NCI-H187 treated with DMSO at 0.1 percent for 48 hours (cell line): ENCODE measurements at regions not wholly inside any gene's neighbourhood (a gene's known extent, or its start where the extent isn't known, plus 50 kb on each side); places are given as distances from the start of the nearest gene placed in this dataset.

Source experiments
- DNase-seq: peaks from one replicate; lab custom pipeline; 2025; lab: John Stamatoyannopoulos, UW

GRCh38 chr7:10122551-10123100 is 851.0 kb upstream of the PHF14 start:
- DNase-seq, result no peak

GRCh38 chr7:10128748-10129147 is 844.9 kb upstream of the PHF14 start:
- DNase-seq, result no peak

GRCh38 chr7:10138087-10138854 is 835.4 kb upstream of the PHF14 start:
- DNase-seq, result no peak

- DNase-seq, result no peak
Measured at GRCh38 chr7:10146271-10146670, 827.4 kb upstream of the PHF14 start.

DNA sequence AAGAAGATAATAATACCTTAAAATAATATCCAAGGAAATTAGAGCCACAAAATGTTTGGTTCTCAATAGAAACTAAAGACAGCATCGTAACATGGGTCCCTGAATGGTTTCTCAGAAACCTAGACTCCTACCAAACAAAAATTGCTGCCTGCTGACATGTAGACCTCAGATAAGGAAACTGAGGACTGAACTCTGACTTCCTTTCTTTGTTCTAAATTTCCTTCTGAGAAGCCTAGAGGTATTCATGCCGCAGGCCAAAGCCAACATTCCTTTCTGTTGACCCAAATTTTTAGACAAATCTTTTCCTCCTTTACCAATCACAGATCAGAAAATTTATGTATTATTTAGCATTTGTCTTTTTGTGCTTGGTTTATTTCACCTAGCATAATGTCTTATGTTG is 816.7 kb upstream of the PHF14 start:
- DNase-seq, result no peak

- no peak for DNase-seq
Measured at GRCh38 chr7:10181996-10182395, 791.7 kb upstream of the PHF14 start.

DNA sequence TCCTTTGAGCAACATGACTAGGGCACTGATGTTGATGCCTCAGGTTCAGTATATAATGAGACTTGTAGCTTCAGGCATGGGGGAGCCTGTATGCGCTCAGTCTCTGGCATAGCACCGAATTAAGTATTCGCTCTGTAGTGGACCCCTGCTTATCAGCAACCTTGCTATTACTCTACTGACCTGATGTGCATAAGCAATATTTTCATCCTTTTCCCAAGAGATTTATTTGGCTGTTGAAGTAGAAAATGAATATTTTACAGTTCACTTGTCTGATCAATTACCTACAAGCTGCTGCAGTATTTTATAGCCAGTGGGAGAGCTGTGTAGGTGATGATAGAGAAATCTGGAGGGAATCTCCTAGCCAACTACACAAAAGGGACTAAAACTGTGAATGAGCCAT is 781.6 kb upstream of the PHF14 start:
- no peak for DNase-seq

- no peak for DNase-seq
Measured at GRCh38 chr7:10205696-10206095, 768.0 kb upstream of the PHF14 start.

DNA sequence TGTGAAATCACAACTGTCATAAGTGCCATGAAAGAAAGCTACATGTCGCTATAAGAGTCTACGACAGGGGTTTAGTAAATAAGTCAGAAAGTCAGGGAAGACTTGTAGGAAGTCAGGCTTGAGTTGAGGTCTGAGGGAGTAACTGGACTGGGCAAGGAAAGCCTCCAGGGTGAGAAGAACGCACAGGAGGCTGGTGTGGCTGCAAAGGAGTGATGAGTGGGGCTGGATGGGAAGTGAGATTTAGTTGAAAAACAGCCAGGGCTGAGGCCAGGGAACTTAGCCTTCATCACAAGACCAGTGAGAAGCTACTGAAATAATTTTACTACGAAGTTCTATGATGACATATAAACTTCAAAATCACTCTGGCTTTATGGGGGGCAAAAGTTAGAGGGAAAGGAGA is 763.7 kb upstream of the PHF14 start:
- DNase-seq, result no peak

DNA sequence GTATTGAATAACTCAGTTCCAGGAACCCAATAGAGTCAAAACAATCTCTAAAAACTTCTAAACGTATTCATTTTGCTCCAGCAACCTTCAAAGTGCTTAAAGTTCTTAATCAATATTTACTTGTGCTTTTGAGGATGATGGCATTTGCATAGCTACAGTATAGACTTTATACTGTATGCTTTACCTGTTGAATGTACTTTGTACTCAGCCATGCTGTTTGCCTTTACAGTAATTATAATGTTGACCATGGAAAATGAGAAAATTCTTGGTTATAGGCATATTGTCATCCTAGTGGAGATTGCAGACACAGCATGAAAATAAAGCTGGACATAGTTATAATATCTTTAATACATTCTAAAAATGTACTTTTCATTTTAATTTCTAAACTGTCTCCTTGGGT is 762.7 kb upstream of the PHF14 start:
- DNase-seq, result no peak

DNA sequence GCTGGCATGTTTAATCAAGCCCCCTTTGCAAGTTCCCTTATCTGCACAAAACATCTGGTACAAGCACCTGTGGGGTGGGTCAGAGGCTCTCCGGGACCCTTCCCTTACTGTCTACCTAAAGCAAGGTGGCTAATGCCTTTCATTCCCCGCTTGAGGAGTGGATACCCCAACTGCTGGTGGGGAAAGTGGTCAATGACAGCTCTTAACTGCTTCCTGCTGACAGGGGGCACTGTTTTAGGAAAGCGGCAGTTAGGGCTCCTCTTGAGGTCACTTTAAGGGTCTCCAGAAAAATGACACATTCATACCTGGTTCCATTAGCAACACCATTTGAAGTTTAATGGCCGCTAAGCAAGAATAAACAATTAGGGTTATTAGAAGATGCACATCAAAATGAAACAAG is 761.8 kb upstream of the PHF14 start:
- no peak for DNase-seq

- DNase-seq, result no peak
Measured at GRCh38 chr7:10212649-10213048, 761.0 kb upstream of the PHF14 start.

GRCh38 chr7:10216462-10216861 is 757.2 kb upstream of the PHF14 start:
- DNase-seq, result no peak

DNA sequence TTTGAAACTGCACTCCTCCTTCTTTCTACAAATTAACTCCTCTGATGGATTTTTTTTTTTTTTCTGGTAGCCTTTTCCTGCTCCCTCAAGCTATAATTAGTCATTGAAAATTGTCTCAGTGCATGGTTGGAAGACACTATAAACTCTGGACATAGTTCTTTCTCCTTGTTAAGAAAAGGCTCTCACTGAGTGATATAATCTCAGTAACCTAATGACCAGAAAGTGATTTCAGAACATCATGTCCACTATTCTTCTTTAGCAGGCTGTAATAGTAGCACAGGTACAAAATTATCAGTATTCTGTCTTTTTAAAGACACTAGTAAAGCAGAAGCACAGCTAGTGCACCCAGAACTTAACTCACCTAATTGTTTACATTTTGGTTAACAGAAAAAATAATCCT is 752.6 kb upstream of the PHF14 start:
- no peak for DNase-seq

GRCh38 chr7:10222976-10223375 is 750.7 kb upstream of the PHF14 start:
- DNase-seq, result no peak

DNA sequence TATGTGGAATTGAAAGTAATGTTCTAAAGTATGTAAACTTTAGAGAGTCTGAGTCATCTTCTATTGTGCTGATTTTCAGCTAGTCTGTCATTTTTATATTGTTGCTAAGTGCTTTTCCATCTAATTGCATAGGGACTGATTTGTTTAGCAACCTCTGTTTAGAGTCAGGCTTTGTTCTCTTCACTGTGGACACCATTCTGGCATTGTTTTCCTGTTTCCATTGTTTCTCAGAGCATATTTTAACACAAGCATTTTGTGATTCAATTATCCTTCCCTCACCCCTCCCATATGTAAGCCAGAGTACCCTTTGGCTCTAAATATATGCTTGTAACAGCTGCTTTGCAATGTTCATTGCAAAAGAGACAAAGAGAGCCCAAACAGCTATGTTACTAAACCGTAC is 748.4 kb upstream of the PHF14 start:
- DNase-seq, result no peak

DNA sequence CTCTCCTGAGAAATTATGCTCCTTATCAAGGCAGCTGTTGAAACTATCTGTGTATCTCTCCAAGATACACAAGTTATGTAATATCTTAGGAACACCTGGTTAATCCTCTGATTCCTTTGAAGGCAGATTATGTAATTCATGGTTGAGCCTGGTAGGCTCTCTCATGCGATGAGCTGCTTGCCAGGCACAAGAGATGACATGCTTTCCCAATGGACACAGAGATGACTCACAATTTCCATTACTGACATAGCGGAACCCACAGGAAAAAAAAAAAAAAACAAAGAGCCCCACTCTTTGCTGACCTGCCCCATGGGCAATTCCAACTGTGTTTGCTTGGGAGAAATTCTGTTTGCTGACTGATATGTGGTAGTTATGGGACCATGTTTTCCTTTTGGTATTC is 736.4 kb upstream of the PHF14 start:
- no peak for DNase-seq

DNA sequence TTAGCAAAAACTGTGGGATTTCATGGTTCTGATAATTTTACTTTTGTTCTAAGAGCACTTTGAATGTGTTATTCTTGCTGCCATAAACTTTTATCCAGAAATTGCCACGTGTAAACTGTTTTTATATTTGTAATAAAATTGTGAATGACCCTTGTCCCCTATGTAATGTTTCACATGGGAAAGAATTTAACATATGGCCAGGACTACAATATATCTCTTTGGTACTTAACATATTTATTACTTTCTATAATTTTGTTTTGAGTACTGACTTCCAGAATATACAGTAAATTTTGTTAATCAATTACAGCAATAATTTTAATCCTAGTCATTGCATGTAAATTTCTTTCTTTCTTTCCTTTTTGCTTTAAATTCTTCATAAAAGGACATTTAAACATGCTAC is 735.0 kb upstream of the PHF14 start:
- no peak for DNase-seq

DNA sequence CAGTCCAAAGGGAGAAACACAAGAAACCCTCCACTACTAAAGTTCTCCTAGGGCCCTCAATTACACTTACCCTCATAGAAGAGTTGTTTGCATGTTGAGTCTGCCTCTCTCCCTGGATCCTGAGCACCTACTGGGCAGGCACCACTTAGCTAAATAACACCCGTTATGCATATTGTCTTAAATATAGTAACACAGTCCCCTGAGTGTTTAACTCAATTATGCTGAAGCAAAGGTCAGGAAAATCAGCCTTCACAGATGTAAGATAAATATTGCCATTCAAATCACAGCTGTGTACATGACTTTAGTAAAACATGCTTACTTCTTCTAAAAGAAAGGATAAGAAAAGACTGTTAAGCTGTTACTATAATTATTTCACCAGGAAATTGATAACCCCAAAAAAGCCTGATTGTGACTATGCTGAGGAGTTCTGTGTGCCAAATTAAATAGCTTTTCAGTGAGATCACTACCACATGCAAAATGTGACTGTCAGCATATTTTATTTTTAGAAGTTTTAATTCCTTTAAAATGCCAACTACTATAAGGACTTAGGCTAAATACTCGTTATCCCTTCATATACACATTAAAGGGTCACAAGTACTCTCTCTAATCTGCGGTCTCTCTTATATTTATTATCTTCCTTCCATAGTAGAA is 733.9 kb upstream of the PHF14 start:
- no peak for DNase-seq

DNA sequence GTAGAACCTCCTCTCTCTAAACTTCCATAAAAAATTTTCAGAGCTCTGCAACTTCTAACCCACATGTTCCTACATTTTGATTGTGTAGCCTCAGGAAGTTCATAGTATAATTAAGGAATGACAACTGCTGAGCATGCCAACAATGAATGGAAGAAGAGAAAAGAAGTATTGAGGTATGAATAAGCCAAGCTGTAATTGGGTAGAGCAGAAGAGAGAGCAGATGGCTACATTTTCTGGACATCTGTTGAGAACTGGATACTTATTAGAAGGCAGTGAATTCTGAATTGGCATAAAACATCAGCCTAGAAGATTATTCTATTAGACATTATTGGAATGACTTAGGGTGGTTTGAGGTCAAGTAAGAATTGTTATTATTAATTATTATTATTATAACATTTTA is 728.3 kb upstream of the PHF14 start:
- no peak for DNase-seq

- no peak for DNase-seq
Measured at GRCh38 chr7:10257438-10257837, 716.2 kb upstream of the PHF14 start.

DNA sequence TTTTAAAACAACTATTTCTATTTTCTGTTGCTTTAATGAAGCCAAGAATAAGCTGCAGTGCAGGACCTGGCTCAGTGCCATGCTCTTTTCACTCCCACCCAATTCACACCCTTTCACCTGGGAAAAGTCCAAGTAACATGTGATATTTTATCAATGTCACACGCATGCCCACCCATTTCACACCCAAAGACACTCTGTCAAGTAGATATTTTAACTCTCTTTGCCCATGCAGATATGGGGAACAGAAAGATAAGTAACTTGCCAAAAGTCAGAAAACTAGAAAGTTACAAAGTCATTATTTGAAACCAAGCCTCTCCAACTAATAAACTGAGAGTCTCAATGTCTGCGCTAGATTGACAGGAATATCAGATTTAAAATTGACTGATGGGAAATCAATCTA is 706.7 kb upstream of the PHF14 start:
- no peak for DNase-seq

- no peak for DNase-seq
Measured at GRCh38 chr7:10268034-10268433, 705.6 kb upstream of the PHF14 start.

GRCh38 chr7:10282909-10283308 is 690.8 kb upstream of the PHF14 start:
- DNase-seq, result no peak
